ENCODE measurements at regions not wholly inside any gene's neighbourhood (a gene's known extent, or its start where the extent isn't known, plus 50 kb on each side); places are given as distances from the start of the nearest gene placed in this dataset.

GRCh38 chr11:36865846-36866245 lies 267.8 kb upstream of the RAG2 start:
- TF ChIP-seq RFX5 (IDR thresholded peaks at IDR 0.05) (no peak), CTCF (IDR thresholded peaks at IDR 0.05) (no peak), EHMT2 (IDR thresholded peaks at IDR 0.05; ENCODE audit: low read depth) (no peak), POLR2A (IDR thresholded peaks at IDR 0.05; ENCODE audit: low read length) (no peak), CEBPB (IDR thresholded peaks at IDR 0.05) (no peak), RAD21 (conservative IDR thresholded peaks at IDR 0.05 in 1 of 2, IDR thresholded peaks at IDR 0.05 in 1 of 2) (no peak), RNF2 (IDR thresholded peaks at IDR 0.05; ENCODE audit: borderline replicate concordance, low read depth) (no peak), MAX (IDR thresholded peaks at IDR 0.05) (no peak), SMC3 (IDR thresholded peaks at IDR 0.05) (no peak), EP300 (IDR thresholded peaks at IDR 0.05) (no peak), ESRRA (IDR thresholded peaks at IDR 0.05; ENCODE audit: borderline replicate concordance, low read length) (no peak), ZNF302 (CRISPR knock-in tag; IDR thresholded peaks at IDR 0.05) (no peak)
